HCT116 (cell line): ENCODE measurements at regions not wholly inside any gene's neighbourhood (a gene's known extent, or its start where the extent isn't known, plus 50 kb on each side); places are given as distances from the start of the nearest gene placed in this dataset.

Source experiments
- ATAC-seq: fragments of 200-7000 bp; cut with Tn5 transposase; 2 replicates; pipeline ENCODE4 v1.9.1; 2020; ENCODE audit warnings: mild to moderate bottlenecking, moderate library complexity
- BruUV-seq: library from RNA; stranded (reverse); fragments of 400-500 nt; replicated peaks from 2 replicates; lab custom pipeline; 2021; lab: Mats Ljungman, UMichigan
- CTCF ChIA-PET: fragments of 300-600 bp; sonication (Branson Sonifier 250); formaldehyde crosslinking; loops from one replicate; lab custom pipeline; 2021; ENCODE audit warnings: antibody characterized with exemption; lab: Charles Lee
- POLR2A ChIA-PET: fragments of 300-600, 350-600 bp; sonication (Branson Sonifier 250); formaldehyde crosslinking; loops from one replicate; lab custom pipeline; 2021; ENCODE audit warnings: antibody characterized with exemption; lab: Charles Lee
- RAD21 ChIA-PET, 2 experiments: fragments of 300-600 bp; sonication (Branson Sonifier 250); formaldehyde crosslinking; loops; one replicate each; lab custom pipeline; 2023; ENCODE audit warnings: low total read pairs in 2 of 2; ENCODE audit not compliant: uncharacterized antibody in 2 of 2, unreplicated experiment in 2 of 2, low non-redundant PET in 1 of 2; lab: Charles Lee
- DNase-seq: peaks from one replicate; pipeline ENCODE4 v3.0.0-alpha.2; 2010; ENCODE audit warnings: low read depth, low spot score
- H2AFZ ChIP-seq: fragments of 200-600 bp; shearing (Covaris generic), sonication (generic); 2 replicates; pipeline ENCODE4 v1.6.1; 2017; ENCODE audit warnings: low read depth, mixed run types, mixed read lengths, antibody characterized with exemption, low read length; ENCODE audit not compliant: poor library complexity, severe bottlenecking
- H3K27ac ChIP-seq: 2 replicates; pipeline ENCODE4 v1.5.1; 2012; ENCODE audit warnings: low read depth, low read length
- H3K27me3 ChIP-seq: fragments of 200-600 bp; sonication (generic); 2 replicates; pipeline ENCODE4 v1.6.1; 2016; ENCODE audit warnings: mixed run types, low read length, mixed read lengths; ENCODE audit not compliant: insufficient read depth
- H3K36me3 ChIP-seq, 2 experiments: fragments of 200-500 bp in 1 of 2; fragments of 200-600 bp in 1 of 2; sonication (Bioruptor generic) in 1 of 2; sonication (generic) in 1 of 2; 2 replicates each; pipeline versions ENCODE4 v1.5.1 to v1.6.1; 2014 to 2016; ENCODE audit warnings: low read length in 2 of 2, inconsistent platforms in 1 of 2, mixed read lengths in 1 of 2, mixed run types in 1 of 2; ENCODE audit not compliant: insufficient read depth in 2 of 2, control insufficient read depth in 1 of 2
- H3K4me1 ChIP-seq, 2 experiments: fragments of 200-600 bp in 1 of 2; sonication (generic) in 1 of 2; 2 replicates each; pipeline versions ENCODE4 v1.5.1 to v1.6.1; 2012 to 2017; ENCODE audit warnings: low read length in 2 of 2, inconsistent platforms in 1 of 2, mild to moderate bottlenecking in 1 of 2, mixed read lengths in 1 of 2, mixed run types in 1 of 2, moderate library complexity in 1 of 2; ENCODE audit not compliant: insufficient read depth in 2 of 2, control insufficient read depth in 1 of 2
- H3K4me2 ChIP-seq: fragments of 200-600 bp; sonication (generic); 2 replicates; pipeline ENCODE4 v1.6.1; 2017; ENCODE audit warnings: mixed run types, low read length, mixed read lengths
- H3K4me3 ChIP-seq, 2 experiments: fragments of 200-600 bp in 1 of 2; sonication (generic) in 1 of 2; replicated peaks in 1 of 2; 2 replicates each; pipeline ENCODE4 v1.5.1; 2011 to 2016; ENCODE audit warnings: low read length in 2 of 2, control low read depth in 1 of 2, low read depth in 1 of 2, mild to moderate bottlenecking in 1 of 2, mixed read lengths in 1 of 2, mixed run types in 1 of 2
- H3K79me2 ChIP-seq: fragments of 200-600 bp; sonication (generic); 2 replicates; pipeline ENCODE4 v1.6.1; 2017; ENCODE audit warnings: mild to moderate bottlenecking, mixed run types, low read length, moderate library complexity, mixed read lengths; ENCODE audit not compliant: insufficient read depth
- H3K9ac ChIP-seq: fragments of 200-600 bp; sonication (generic); 2 replicates; pipeline ENCODE4 v1.6.1; 2016; ENCODE audit warnings: low read length, mixed read lengths
- H3K9me2 ChIP-seq: fragments of 200-600 bp; sonication (generic), shearing (Covaris generic); 2 replicates; pipeline ENCODE4 v1.6.1; 2017; ENCODE audit warnings: mixed run types, mild to moderate bottlenecking, moderate library complexity; ENCODE audit not compliant: insufficient read depth
- H3K9me3 ChIP-seq, 2 experiments: fragments of 200-500 bp in 1 of 2; fragments of 200-600 bp in 1 of 2; sonication (Bioruptor generic) in 1 of 2; sonication (generic) in 1 of 2; 2 replicates each; pipeline ENCODE4 v1.6.1; 2014 to 2017; ENCODE audit warnings: low read length in 2 of 2, mixed read lengths in 2 of 2, inconsistent platforms in 1 of 2, low read depth in 1 of 2, mild to moderate bottlenecking in 1 of 2, mixed run types in 1 of 2, moderate library complexity in 1 of 2; ENCODE audit not compliant: control insufficient read depth in 1 of 2, insufficient read depth in 1 of 2
- H4K20me1 ChIP-seq: fragments of 200-600 bp; sonication (generic), shearing (Covaris generic); 2 replicates; pipeline ENCODE4 v1.6.1; 2017; ENCODE audit warnings: mixed run types, mild to moderate bottlenecking, moderate library complexity; ENCODE audit not compliant: insufficient read depth
- CEBPB ChIP-seq: IDR thresholded peaks from 2 replicates; pipeline ENCODE4 v1.6.1; 2012; ENCODE audit warnings: low read depth
- ELF1 ChIP-seq: IDR thresholded peaks from 2 replicates; pipeline ENCODE4 v1.6.1; 2012; ENCODE audit warnings: low read depth, borderline replicate concordance
- EZH2 ChIP-seq: fragments of 200-600 bp; sonication (generic); IDR thresholded peaks from 2 replicates; pipeline ENCODE4 v1.6.1; 2017; ENCODE audit warnings: antibody characterized with exemption, mixed run types
- EZH2phosphoT487 ChIP-seq: fragments of 200-600 bp; IDR thresholded peaks from 2 replicates; pipeline ENCODE4 v1.6.1; 2018; ENCODE audit warnings: antibody characterized with exemption, borderline replicate concordance
- JUND ChIP-seq: IDR thresholded peaks from 2 replicates; pipeline ENCODE4 v1.6.1; 2012
- MAX ChIP-seq: IDR thresholded peaks from 2 replicates; pipeline ENCODE4 v1.6.1; 2012
- POLR2AphosphoS5 ChIP-seq: IDR thresholded peaks from 2 replicates; pipeline ENCODE4 v1.6.1; 2011; ENCODE audit warnings: mild to moderate bottlenecking, low read depth, low read length, moderate library complexity
- SIN3A ChIP-seq: IDR thresholded peaks from 2 replicates; pipeline ENCODE4 v1.6.1; 2012; ENCODE audit warnings: low read depth
- SP1 ChIP-seq: IDR thresholded peaks from 2 replicates; pipeline ENCODE4 v1.6.1; 2012; ENCODE audit warnings: low read depth
- SRF ChIP-seq: IDR thresholded peaks from 2 replicates; pipeline ENCODE4 v1.6.1; 2012; ENCODE audit warnings: low read depth
- TCF7L2 ChIP-seq: IDR thresholded peaks from 2 replicates; pipeline ENCODE4 v1.7.0; 2011; ENCODE audit warnings: borderline replicate concordance, inconsistent platforms; ENCODE audit not compliant: insufficient read depth, insufficient read length; ENCODE audit errors: extremely low read depth
- ZNF274 ChIP-seq: fragments of 200-500 bp; sonication (Bioruptor generic); IDR thresholded peaks from 2 replicates; pipeline ENCODE4 v1.6.1; 2014; ENCODE audit warnings: mild to moderate bottlenecking, low read depth, low read length, inconsistent platforms
- intact Hi-C: fragments of 100-400 bp; cut with micrococcal nuclease; formaldehyde crosslinking; loops from 2 replicates; pipeline ENCODE4 v1.10.0; 2022
- TF ChIP-seq, protein P1 (sequence below): IDR thresholded peaks from 2 replicates; pipeline ENCODE4 v1.6.1; 2012; ENCODE audit warnings: low read depth

GRCh38 chr3:194937144-194937543, 251.5 kb downstream of the FAM43A start:
- ChIA-PET RAD21 (no interaction called here), CTCF (no interaction called here), POLR2A (no interaction called here)
- no peak overlapping the region for H2AFZ ChIP-seq
- no peaks in the 10 kb centered on the region for H3K9me2 ChIP-seq
- no peak overlapping the region for H3K27ac ChIP-seq
- no peaks in the 10 kb centered on the region for H3K79me2 ChIP-seq
- BruUV-seq = no TSS peak
- H3K9me3 ChIP-seq = no peaks in the 10 kb centered on the region; a peak in 1 of 4 replicates
- H3K4me3 ChIP-seq = no peak overlapping the region
- no peaks in the 10 kb centered on the region for H3K27me3 ChIP-seq
- no peak overlapping the region for H3K9ac ChIP-seq
- no peak for TF ChIP-seq EZH2phosphoT487
- no peak for TF ChIP-seq SRF
- TF ChIP-seq TCF7L2 = no peak
- no peak for TF ChIP-seq MAX
- TF ChIP-seq, protein P1, sequence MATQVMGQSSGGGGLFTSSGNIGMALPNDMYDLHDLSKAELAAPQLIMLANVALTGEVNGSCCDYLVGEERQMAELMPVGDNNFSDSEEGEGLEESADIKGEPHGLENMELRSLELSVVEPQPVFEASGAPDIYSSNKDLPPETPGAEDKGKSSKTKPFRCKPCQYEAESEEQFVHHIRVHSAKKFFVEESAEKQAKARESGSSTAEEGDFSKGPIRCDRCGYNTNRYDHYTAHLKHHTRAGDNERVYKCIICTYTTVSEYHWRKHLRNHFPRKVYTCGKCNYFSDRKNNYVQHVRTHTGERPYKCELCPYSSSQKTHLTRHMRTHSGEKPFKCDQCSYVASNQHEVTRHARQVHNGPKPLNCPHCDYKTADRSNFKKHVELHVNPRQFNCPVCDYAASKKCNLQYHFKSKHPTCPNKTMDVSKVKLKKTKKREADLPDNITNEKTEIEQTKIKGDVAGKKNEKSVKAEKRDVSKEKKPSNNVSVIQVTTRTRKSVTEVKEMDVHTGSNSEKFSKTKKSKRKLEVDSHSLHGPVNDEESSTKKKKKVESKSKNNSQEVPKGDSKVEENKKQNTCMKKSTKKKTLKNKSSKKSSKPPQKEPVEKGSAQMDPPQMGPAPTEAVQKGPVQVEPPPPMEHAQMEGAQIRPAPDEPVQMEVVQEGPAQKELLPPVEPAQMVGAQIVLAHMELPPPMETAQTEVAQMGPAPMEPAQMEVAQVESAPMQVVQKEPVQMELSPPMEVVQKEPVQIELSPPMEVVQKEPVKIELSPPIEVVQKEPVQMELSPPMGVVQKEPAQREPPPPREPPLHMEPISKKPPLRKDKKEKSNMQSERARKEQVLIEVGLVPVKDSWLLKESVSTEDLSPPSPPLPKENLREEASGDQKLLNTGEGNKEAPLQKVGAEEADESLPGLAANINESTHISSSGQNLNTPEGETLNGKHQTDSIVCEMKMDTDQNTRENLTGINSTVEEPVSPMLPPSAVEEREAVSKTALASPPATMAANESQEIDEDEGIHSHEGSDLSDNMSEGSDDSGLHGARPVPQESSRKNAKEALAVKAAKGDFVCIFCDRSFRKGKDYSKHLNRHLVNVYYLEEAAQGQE = no peak
- no peak for TF ChIP-seq EZH2
- no peak for TF ChIP-seq JUND
- TF ChIP-seq ELF1 = no peak
- no peak for TF ChIP-seq CEBPB
- no peak for TF ChIP-seq SIN3A
- no peak for TF ChIP-seq POLR2AphosphoS5
- TF ChIP-seq ZNF274 = no peak
- TF ChIP-seq SP1 = no peak
- TF ChIP-seq, all 23 proteins: peak for 0
- Histone ChIP-seq H4K20me1 (no peaks in the 10 kb centered on the region), H3K4me2 (no peak overlapping the region), H3K36me3 (no peaks in the 10 kb centered on the region; a peak in 1 of 4 replicates), H3K4me1 (no peaks in the 10 kb centered on the region)
- ATAC-seq (no peak), DNase-seq (no peak)
- intact Hi-C loops = no loop called here
